GM13976 (cell line): ENCODE measurements at regions not wholly inside any gene's neighbourhood (a gene's known extent, or its start where the extent isn't known, plus 50 kb on each side); places are given as distances from the start of the nearest gene placed in this dataset.

Experiments used
- DNase-seq: peaks from one replicate; pipeline ENCODE4 v3.0.0; 2012; ENCODE audit warnings: low spot score
- in situ Hi-C: fragments of 300-500 bp; cut with MboI; formaldehyde crosslinking; loops from one replicate; pipeline ENCODE4 v1.12.0; 2022; ENCODE audit warnings: low sequenced_read_pairs, mixed read lengths, inconsistent platforms; ENCODE audit not compliant: unreplicated experiment
- TF ChIP-seq, protein P1 (sequence below): IDR thresholded peaks from 2 replicates; pipeline ENCODE4 v1.5.1; 2012; ENCODE audit warnings: borderline replicate concordance, mild to moderate bottlenecking; ENCODE audit not compliant: insufficient read depth; ENCODE audit errors: extremely low read depth, missing control alignments, control extremely low read depth

DNA sequence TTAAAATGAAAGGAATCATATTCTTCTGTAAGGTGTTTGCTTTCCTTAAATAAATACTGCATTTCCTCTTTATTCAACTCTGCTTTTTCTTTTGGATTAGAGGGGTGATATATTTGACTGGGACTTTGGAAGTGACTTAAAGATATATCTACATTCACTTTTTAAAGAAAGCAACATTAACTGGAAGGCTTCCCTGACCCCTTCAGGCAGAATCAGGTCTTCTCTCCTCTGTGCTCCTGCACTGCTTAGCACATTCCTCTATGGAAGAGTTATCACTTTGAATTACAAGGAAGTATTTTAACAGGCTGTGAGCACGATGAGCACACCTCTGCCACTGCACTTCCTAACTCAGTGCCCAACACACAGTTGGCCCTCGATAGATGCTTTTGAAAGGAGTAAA lies 59.2 kb upstream of the POU3F2 start:
- TF ChIP-seq, protein P1, sequence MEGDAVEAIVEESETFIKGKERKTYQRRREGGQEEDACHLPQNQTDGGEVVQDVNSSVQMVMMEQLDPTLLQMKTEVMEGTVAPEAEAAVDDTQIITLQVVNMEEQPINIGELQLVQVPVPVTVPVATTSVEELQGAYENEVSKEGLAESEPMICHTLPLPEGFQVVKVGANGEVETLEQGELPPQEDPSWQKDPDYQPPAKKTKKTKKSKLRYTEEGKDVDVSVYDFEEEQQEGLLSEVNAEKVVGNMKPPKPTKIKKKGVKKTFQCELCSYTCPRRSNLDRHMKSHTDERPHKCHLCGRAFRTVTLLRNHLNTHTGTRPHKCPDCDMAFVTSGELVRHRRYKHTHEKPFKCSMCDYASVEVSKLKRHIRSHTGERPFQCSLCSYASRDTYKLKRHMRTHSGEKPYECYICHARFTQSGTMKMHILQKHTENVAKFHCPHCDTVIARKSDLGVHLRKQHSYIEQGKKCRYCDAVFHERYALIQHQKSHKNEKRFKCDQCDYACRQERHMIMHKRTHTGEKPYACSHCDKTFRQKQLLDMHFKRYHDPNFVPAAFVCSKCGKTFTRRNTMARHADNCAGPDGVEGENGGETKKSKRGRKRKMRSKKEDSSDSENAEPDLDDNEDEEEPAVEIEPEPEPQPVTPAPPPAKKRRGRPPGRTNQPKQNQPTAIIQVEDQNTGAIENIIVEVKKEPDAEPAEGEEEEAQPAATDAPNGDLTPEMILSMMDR, result no peak
- in situ Hi-C loops, result no loop called here
- DNase-seq, result no peak

DNA sequence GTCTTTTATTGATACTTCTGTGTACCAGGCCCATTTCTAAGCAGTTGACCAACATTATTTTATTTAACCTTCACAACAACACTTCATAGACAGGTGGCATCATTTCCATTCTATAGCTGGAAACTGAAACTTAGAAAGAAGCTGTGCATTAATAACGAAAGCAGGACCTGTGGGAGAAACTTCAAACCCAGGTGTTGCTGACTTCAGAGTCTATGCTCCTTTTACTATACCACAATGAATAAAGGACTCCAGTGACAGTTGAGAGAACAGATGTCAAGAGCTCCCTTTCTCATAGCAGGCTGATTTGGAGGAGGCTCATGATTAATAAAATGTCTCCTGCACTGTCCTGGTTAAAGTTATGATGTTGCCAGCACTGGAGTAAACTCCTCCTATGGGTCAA lies 56.6 kb upstream of the POU3F2 start:
- TF ChIP-seq, protein P1, result no peak
- in situ Hi-C loops, result no loop called here
- peak; percentile 48 for DNase-seq

DNA sequence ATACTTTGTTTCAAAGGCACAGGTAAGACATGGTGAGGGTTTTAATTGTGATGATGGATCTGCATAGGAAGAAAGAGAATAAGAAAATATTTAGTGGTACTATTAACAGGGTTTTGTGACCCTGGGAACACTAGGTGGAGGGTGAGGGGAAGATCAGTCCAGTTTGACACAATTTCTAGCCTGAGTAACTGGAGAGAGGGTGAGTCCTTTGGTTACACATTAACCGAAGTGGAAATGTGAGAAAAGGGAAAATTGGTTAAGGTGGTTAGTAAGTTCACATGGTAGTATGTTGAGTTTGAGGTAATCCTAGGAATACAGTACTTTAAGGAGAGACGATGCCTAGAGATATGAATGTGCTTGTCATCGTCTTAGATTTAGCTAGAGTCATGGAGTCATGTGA lies 54.8 kb upstream of the POU3F2 start:
- no peak for DNase-seq
- in situ Hi-C loops, result no loop called here

DNA sequence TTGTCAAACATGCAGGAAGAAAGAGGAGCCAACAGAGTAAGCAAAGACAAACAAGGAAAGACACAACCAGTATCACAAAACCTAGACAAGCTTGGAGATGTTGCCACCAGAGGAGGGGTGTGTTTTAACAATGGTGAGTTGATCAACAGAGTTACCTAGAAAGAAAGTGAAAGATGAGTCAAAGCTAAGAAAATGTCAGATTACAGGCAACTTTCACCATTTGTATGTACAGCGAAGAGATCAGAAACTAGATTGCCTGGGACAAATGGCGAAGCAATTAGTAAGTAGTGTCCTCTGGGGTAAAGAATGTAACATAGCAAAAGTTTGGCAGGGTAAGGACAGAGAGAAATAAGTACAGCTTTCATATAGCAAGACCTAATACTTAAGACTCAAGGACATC lies 51.6 kb upstream of the POU3F2 start:
- TF ChIP-seq, protein P1, result no peak
- in situ Hi-C loops, result no loop called here
- no peak for DNase-seq

More for the DNA sequence above, 54.8 kb upstream of the POU3F2 start:
- TF ChIP-seq, protein P1, result no peak

DNA sequence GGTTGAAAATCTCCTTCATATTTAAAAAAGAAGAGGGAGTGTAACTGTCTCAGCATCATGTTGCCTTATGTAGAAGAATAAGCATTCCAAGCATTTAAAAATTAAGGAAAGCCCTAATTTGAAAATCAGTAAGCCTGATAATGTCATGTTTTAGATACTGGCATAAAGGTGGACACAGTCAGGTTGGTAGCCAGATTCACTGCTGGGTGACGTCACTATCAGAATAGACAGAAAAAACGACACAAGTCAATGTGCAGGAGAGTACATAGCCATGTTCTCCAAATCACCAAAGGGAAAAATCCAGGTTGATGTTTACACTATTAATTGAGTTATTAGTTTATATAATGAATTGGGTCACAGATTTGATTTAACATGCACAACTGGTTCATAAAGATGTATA lies 50.8 kb upstream of the POU3F2 start:
- in situ Hi-C loops, result no loop called here
- DNase-seq, result no peak
- TF ChIP-seq, protein P1, result no peak
